ENCODE measurements at regions not wholly inside any gene's neighbourhood (a gene's known extent, or its start where the extent isn't known, plus 50 kb on each side); places are given as distances from the start of the nearest gene placed in this dataset.

DNA sequence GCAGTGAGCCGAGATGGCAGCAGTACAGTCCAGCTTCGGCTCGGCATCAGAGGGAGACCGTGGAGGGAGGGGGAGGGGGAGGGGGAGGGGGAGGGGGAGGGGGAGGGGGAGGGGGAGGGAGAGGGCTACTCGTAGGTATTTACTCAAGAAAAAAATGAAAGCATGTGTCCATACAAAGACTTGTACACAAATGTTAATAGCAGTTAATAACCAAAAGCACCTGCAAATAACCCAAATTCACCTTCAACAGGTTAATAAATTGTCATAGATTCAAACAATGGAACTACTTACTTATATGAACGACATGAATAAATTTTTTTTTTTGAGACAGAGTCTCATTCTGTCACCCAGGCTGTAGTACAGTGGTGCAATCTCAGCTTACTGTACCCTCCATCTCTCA is 152.4 kb downstream of the BRMS1L start:
- BruUV-seq (replicated peaks): no TSS peak
- no peaks in the 10 kb centered on the region for H3K79me2 ChIP-seq (ENCODE audit: low read depth)
- H4K20me1 ChIP-seq (ENCODE audit: insufficient read depth): no peaks in the 10 kb centered on the region
- DNase-seq: no peak
- intact Hi-C loops (cut with micrococcal nuclease; ENCODE audit: unreplicated experiment): no loop called here
- H3K27ac ChIP-seq: no peak overlapping the region
- H3K4me3 ChIP-seq: no peak overlapping the region
- no peaks in the 10 kb centered on the region for H3K27me3 ChIP-seq (ENCODE audit: insufficient read depth, low read depth)
- no peak overlapping the region for H3K4me2 ChIP-seq
- H3K4me1 ChIP-seq (replicated peaks; ENCODE audit: insufficient read depth): no peaks in the 10 kb centered on the region
- TF ChIP-seq CTCF (conservative IDR thresholded peaks at IDR 0.05): no peak
- no peak for TF ChIP-seq EZH2 (IDR thresholded peaks at IDR 0.05; ENCODE audit: low read depth)
- ChIA-PET CTCF (no interaction called here), POLR2A (ENCODE audit: unreplicated experiment) (no interaction called here)
- no peaks in the 10 kb centered on the region for H3K9me2 ChIP-seq (ENCODE audit: insufficient read depth)
- H2AFZ ChIP-seq: no peak overlapping the region
- no peaks in the 10 kb centered on the region for H3K36me3 ChIP-seq (ENCODE audit: low read depth)
- H3F3A ChIP-seq (ENCODE audit: insufficient read depth, low read depth): no peaks in the 10 kb centered on the region
- no peaks in the 10 kb centered on the region for H3K9me3 ChIP-seq (ENCODE audit: insufficient read depth, low read depth)

- intact Hi-C loops (cut with micrococcal nuclease; ENCODE audit: unreplicated experiment): no loop called here
- Histone ChIP-seq H3K4me3 (no peak overlapping the region), H3K79me2 (ENCODE audit: low read depth) (no peaks in the 10 kb centered on the region), H3K4me1 (replicated peaks; ENCODE audit: insufficient read depth) (no peaks in the 10 kb centered on the region), H3K9me2 (ENCODE audit: insufficient read depth) (no peaks in the 10 kb centered on the region), H3K9me3 (ENCODE audit: insufficient read depth, low read depth) (no peaks in the 10 kb centered on the region), H3K36me3 (ENCODE audit: low read depth) (no peaks in the 10 kb centered on the region), H3K27ac (no peak overlapping the region), H3F3A (ENCODE audit: insufficient read depth, low read depth) (no peaks in the 10 kb centered on the region), H4K20me1 (ENCODE audit: insufficient read depth) (no peaks in the 10 kb centered on the region), H3K4me2 (no peak overlapping the region), H2AFZ (no peak overlapping the region), H3K27me3 (ENCODE audit: insufficient read depth, low read depth) (no peaks in the 10 kb centered on the region)
- no peak for DNase-seq
- BruUV-seq (replicated peaks): no TSS peak
- CTCF ChIA-PET: interaction anchor here (0.6 kb wide), 1 partner anchor 1219 kb away, joined by 3 read pairs; no protein-coding TSS in a partner anchor
- POLR2A ChIA-PET (ENCODE audit: unreplicated experiment): no interaction called here
- no peak for TF ChIP-seq EZH2 (IDR thresholded peaks at IDR 0.05; ENCODE audit: low read depth)
These were observed 149.7 kb downstream of the BRMS1L start for GRCh38 chr14:35975814-35976213.

DNA sequence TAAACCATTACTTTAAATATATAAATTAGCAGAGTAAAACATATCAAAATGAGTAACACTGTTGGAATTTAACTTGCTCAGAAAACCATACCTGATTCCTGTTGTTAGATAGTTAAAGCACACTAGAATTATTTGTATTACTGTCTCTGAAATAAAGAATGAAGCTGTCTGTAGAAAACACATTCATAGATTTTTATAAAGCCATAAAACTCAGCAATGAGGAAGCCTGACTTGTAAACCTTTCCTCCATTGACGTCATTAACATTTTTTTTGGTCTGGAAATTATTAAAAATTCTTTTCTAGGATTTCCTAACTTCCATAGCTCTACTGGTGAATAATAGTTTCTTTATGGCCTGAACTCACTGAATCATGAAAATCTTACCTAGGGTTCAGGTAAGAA is 147.6 kb downstream of the BRMS1L start:
- DNase-seq: no peak
- intact Hi-C loops (cut with micrococcal nuclease; ENCODE audit: unreplicated experiment): no loop called here
- POLR2A ChIA-PET (ENCODE audit: unreplicated experiment): no interaction called here
- H3K9me3 ChIP-seq (ENCODE audit: insufficient read depth, low read depth): no peaks in the 10 kb centered on the region
- no peaks in the 10 kb centered on the region for H3F3A ChIP-seq (ENCODE audit: insufficient read depth, low read depth)
- no peaks in the 10 kb centered on the region for H4K20me1 ChIP-seq (ENCODE audit: insufficient read depth)
- no peaks in the 10 kb centered on the region for H3K79me2 ChIP-seq (ENCODE audit: low read depth)
- no peaks in the 10 kb centered on the region for H3K36me3 ChIP-seq (ENCODE audit: low read depth)
- no peak overlapping the region for H3K4me2 ChIP-seq
- no peak overlapping the region for H2AFZ ChIP-seq
- H3K27me3 ChIP-seq (ENCODE audit: insufficient read depth, low read depth): no peaks in the 10 kb centered on the region
- no peak overlapping the region for H3K4me3 ChIP-seq
- no peaks in the 10 kb centered on the region for H3K4me1 ChIP-seq (replicated peaks; ENCODE audit: insufficient read depth)
- CTCF ChIA-PET: no interaction called here
- no peak overlapping the region for H3K27ac ChIP-seq
- TF ChIP-seq CTCF (conservative IDR thresholded peaks at IDR 0.05): no peak
- TF ChIP-seq EZH2 (IDR thresholded peaks at IDR 0.05; ENCODE audit: low read depth): no peak
- BruUV-seq (replicated peaks): no TSS peak
- no peaks in the 10 kb centered on the region for H3K9me2 ChIP-seq (ENCODE audit: insufficient read depth)

GRCh38 chr14:35971965-35972630 is 146.0 kb downstream of the BRMS1L start:
- Histone ChIP-seq H3K27me3 (ENCODE audit: insufficient read depth, low read depth) (no peaks in the 10 kb centered on the region), H3K4me1 (replicated peaks; ENCODE audit: insufficient read depth) (no peaks in the 10 kb centered on the region), H3K79me2 (ENCODE audit: low read depth) (no peaks in the 10 kb centered on the region), H2AFZ (no peak overlapping the region), H3K4me3 (no peak overlapping the region), H3K9me2 (ENCODE audit: insufficient read depth) (no peaks in the 10 kb centered on the region), H3K27ac (no peak overlapping the region), H3F3A (ENCODE audit: insufficient read depth, low read depth) (no peaks in the 10 kb centered on the region), H3K36me3 (ENCODE audit: low read depth) (no peaks in the 10 kb centered on the region), H4K20me1 (ENCODE audit: insufficient read depth) (no peaks in the 10 kb centered on the region), H3K9me3 (ENCODE audit: insufficient read depth, low read depth) (no peaks in the 10 kb centered on the region), H3K4me2 (no peak overlapping the region)
- ChIA-PET CTCF (no interaction called here), POLR2A (ENCODE audit: unreplicated experiment) (no interaction called here)
- no TSS peak for BruUV-seq (replicated peaks)
- DNase-seq: no peak
- TF ChIP-seq CTCF (conservative IDR thresholded peaks at IDR 0.05) (no peak), EZH2 (IDR thresholded peaks at IDR 0.05; ENCODE audit: low read depth) (no peak)
- intact Hi-C loops (cut with micrococcal nuclease; ENCODE audit: unreplicated experiment): no loop called here

All from PC-9 (cell line).